ENCODE measurements at regions not wholly inside any gene's neighbourhood (a gene's known extent, or its start where the extent isn't known, plus 50 kb on each side); places are given as distances from the start of the nearest gene placed in this dataset.
A peak's percentile ranks its signal among the peaks of the same experiment; 100 is the strongest.
"Not testable (repeated sequence)": the region's sequence is repeated elsewhere in the genome, so short reads cannot be mapped to it uniquely, and the experiment has no call there.

DNA sequence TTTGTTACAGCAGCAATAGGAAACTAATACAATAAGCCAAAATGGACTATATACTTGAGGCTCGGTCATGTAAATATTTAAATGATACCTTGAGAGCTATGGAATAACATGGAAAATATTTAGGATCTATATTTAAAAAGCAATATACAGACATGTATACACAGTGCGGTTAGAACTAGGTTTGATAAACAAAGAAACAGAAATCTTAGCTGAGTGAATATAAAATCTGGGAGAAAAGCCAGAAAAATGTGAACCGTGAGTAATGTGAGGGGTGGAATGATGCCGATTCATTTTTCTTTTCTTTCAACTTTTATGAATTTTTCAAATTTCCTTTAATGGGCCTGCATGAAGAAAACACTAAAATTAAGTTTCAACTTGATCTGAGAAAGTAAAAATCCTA, 104.1 kb downstream of the ATXN3L start:
- no peak for DNase-seq (ENCODE audit: low spot score in 2 of 2)
- intact Hi-C loops (cut with DNase I): no loop called here
- TF ChIP-seq, protein P1, sequence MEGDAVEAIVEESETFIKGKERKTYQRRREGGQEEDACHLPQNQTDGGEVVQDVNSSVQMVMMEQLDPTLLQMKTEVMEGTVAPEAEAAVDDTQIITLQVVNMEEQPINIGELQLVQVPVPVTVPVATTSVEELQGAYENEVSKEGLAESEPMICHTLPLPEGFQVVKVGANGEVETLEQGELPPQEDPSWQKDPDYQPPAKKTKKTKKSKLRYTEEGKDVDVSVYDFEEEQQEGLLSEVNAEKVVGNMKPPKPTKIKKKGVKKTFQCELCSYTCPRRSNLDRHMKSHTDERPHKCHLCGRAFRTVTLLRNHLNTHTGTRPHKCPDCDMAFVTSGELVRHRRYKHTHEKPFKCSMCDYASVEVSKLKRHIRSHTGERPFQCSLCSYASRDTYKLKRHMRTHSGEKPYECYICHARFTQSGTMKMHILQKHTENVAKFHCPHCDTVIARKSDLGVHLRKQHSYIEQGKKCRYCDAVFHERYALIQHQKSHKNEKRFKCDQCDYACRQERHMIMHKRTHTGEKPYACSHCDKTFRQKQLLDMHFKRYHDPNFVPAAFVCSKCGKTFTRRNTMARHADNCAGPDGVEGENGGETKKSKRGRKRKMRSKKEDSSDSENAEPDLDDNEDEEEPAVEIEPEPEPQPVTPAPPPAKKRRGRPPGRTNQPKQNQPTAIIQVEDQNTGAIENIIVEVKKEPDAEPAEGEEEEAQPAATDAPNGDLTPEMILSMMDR (IDR thresholded peaks at IDR 0.05): no peak
- Histone ChIP-seq H3K4me1 (no peaks in the 10 kb centered on the region), H3K27me3 (no peaks in the 10 kb centered on the region), H3K27ac (peak overlapping the region in 1 of 2 donors; percentile 57), H3K9me3 (no peaks in the 10 kb centered on the region), H3K4me3 (no peak overlapping the region), H3K36me3 (no peaks in the 10 kb centered on the region)

DNA sequence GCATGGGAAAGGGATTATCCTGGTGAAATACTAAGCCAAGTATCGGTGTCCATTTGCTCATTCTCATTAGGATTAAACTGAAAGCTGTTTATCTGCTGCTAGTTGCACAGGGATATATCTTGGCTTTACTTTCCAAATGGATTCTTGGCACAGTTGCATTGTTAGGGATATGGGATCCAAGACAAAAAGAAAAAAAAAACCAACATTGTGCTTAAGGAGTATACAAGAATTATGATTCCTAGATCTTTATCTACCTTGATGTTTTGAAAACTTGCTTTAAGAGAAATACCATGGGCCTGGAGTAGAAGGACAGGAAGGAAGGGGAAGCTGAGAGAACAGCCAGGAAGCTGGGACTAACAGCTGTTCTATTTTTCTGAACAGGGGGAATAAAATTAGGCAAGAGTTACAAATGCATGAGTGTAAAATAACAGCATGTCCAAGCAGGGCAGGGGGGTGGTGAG, 107.6 kb downstream of the ATXN3L start:
- H3K4me1 ChIP-seq: no peaks in the 10 kb centered on the region
- H3K36me3 ChIP-seq: no peaks in the 10 kb centered on the region
- no peak for DNase-seq (ENCODE audit: low spot score in 2 of 2)
- H3K9me3 ChIP-seq: no peaks in the 10 kb centered on the region
- H3K27me3 ChIP-seq: no peaks in the 10 kb centered on the region
- no peak overlapping the region for H3K4me3 ChIP-seq
- intact Hi-C loops (cut with DNase I): no loop called here
- TF ChIP-seq, protein P1 (IDR thresholded peaks at IDR 0.05): no peak
- H3K27ac ChIP-seq: peak overlapping the region; percentile 6 to 32

DNA sequence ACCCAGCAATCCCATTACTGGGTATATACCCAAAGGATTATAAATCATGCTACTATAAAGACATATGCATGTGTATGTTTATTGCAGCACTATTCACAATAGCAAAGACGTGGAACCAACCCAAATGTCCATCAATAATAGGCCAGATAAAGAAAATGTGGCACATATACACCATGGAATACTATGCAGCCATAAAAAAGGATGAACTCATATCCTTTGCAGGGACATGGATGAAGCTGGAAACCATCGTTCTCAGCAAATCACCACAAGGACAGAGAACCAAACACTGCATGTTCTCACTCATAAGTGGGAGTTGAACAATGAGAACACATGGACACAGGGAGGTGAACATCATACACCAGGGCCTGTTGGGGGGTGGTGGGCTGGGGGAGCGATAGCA, 109.7 kb downstream of the ATXN3L start:
- DNase-seq (ENCODE audit: low spot score in 2 of 2); H3K4me1 ChIP-seq; H3K36me3 ChIP-seq; H3K4me3 ChIP-seq; intact Hi-C loops (cut with DNase I); H3K9me3 ChIP-seq; H3K27me3 ChIP-seq; H3K27ac ChIP-seq: not testable (repeated sequence)

DNA sequence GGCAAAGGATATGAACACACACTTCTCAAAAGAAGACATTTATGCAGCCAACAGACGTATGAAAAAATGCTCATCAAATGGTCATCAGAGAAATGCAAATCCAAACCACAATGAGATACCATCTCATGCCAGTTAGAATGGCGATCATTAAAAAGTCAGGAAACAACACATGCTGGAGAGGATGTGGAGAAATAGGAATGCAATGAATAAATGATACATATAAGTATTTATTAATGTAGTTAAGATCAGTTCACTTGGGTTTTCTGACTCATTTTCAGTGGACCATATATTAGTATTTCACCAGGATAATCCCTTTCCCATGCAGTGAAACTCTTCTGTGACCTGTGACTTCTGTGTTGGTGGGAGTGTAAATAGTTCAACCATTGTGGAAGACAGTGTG, 110.1 kb downstream of the ATXN3L start:
- H3K27ac ChIP-seq; DNase-seq (ENCODE audit: low spot score in 2 of 2); H3K4me3 ChIP-seq; H3K4me1 ChIP-seq; H3K36me3 ChIP-seq; intact Hi-C loops (cut with DNase I); H3K9me3 ChIP-seq; H3K27me3 ChIP-seq: not testable (repeated sequence)

DNA sequence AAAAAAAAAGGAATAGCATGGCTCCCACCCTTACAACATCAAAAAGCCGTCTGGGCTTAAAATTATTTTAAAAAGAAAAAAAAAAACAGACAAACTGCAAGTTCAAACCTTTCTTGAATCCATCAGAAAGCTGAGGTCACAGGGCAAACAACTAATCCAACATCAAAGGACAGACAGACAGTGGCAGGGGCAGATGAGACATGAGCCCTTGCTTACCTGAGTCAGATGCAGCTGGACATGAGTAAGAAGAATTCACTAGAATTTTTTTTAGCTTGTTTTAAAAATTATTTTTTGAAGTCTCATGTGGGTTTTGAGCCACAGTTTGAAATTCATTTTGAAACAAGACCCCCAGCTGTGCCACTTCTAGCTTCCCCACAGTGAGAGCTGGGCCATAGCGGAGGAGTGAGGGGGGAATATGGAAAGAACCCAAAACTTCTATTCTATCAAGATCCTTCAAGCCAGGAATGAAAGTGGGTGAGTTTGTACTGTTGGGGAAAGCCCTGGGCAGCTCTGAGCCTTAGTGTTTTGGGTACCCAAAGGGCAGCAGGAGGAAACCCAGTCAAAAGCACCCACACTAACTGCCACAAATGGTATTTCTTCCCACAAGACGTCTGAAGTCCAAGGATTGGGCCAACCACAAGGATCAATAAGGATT, 111.4 kb downstream of the ATXN3L start:
- Histone ChIP-seq H3K27me3 (no peaks in the 10 kb centered on the region), H3K4me1 (no peaks in the 10 kb centered on the region), H3K9me3 (no peaks in the 10 kb centered on the region), H3K36me3 (no peaks in the 10 kb centered on the region), H3K4me3 (no peak overlapping the region), H3K27ac (no peak overlapping the region)
- TF ChIP-seq, protein P1 (IDR thresholded peaks at IDR 0.05): no peak
- DNase-seq (ENCODE audit: low spot score in 2 of 2): no peak
- intact Hi-C loops (cut with DNase I): no loop called here

DNA sequence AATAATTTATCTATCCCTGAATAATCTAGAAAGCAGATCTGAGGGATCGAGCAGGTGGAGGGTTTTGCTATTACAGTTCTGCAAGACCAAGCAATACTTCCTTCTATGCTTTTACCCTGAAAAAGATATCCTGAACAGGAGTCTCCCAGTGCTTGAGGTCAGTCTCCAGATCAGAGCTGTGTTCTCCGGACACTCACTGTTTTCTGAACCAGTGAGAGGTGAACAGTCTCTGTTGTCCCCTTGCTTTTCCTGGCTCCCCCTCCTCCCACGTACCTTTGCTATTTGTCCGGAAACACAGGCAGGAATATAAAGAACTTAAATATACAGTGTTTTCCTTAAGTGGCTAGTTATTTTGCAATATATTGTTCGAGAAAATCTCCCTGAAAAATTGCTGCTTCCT, 116.6 kb downstream of the ATXN3L start:
- H3K9me3 ChIP-seq: no peaks in the 10 kb centered on the region
- H3K27ac ChIP-seq: no peak overlapping the region
- TF ChIP-seq, protein P1 (IDR thresholded peaks at IDR 0.05): no peak
- no peaks in the 10 kb centered on the region for H3K27me3 ChIP-seq
- intact Hi-C loops (cut with DNase I): no loop called here
- no peaks in the 10 kb centered on the region for H3K36me3 ChIP-seq
- no peak overlapping the region for H3K4me3 ChIP-seq
- DNase-seq (ENCODE audit: low spot score in 2 of 2): no peak
- H3K4me1 ChIP-seq: no peaks in the 10 kb centered on the region

All from ascending aorta (tissue), 2 donors.